H7 (cell line): ENCODE measurements at regions not wholly inside any gene's neighbourhood (a gene's known extent, or its start where the extent isn't known, plus 50 kb on each side); places are given as distances from the start of the nearest gene placed in this dataset.

ENCODE experiments used
- DNase-seq: peaks from one replicate; pipeline ENCODE4 v3.0.0; 2012
- H3K27me3 ChIP-seq: 2 replicates; pipeline ENCODE4 v1.6.0; 2011; ENCODE audit warnings: mild to moderate bottlenecking, low read length; ENCODE audit not compliant: control insufficient read depth, insufficient read depth
- H3K36me3 ChIP-seq: replicated peaks from 2 replicates; pipeline ENCODE4 v1.5.1; 2011; ENCODE audit warnings: low read length; ENCODE audit not compliant: control insufficient read depth, insufficient read depth
- H3K4me3 ChIP-seq: 2 replicates; pipeline ENCODE4 v1.5.1; 2011; ENCODE audit warnings: low read depth, mild to moderate bottlenecking, control low read depth, low read length, moderate library complexity; ENCODE audit not compliant: insufficient read depth

- Histone ChIP-seq H3K4me3 (no peak overlapping the region), H3K27me3 (no peaks in the 10 kb centered on the region), H3K36me3 (no peaks in the 10 kb centered on the region)
- DNase-seq = no peak
Observed at GRCh38 chr16:62965831-62966230, 929.6 kb upstream of the CDH8 start.

GRCh38 chr16:62963846-62964245 lies 927.6 kb upstream of the CDH8 start:
- DNase-seq = no peak
- Histone ChIP-seq H3K36me3 (no peaks in the 10 kb centered on the region), H3K27me3 (no peaks in the 10 kb centered on the region), H3K4me3 (no peak overlapping the region)

GRCh38 chr16:62955033-62955349 lies 918.8 kb upstream of the CDH8 start:
- H3K36me3 ChIP-seq = no peaks in the 10 kb centered on the region
- no peaks in the 10 kb centered on the region for H3K27me3 ChIP-seq
- no peak for DNase-seq
- no peak overlapping the region for H3K4me3 ChIP-seq

- peak; percentile 20 for DNase-seq
- Histone ChIP-seq H3K4me3 (no peak overlapping the region), H3K27me3 (no peaks in the 10 kb centered on the region), H3K36me3 (no peaks in the 10 kb centered on the region)
Observed at GRCh38 chr16:62954144-62955032, 918.1 kb upstream of the CDH8 start.

- Histone ChIP-seq H3K36me3 (no peaks in the 10 kb centered on the region), H3K27me3 (no peaks in the 10 kb centered on the region), H3K4me3 (no peak overlapping the region)
- DNase-seq = peak; percentile 4
Observed at GRCh38 chr16:62950351-62950750, 914.1 kb upstream of the CDH8 start.

- Histone ChIP-seq H3K36me3 (no peaks in the 10 kb centered on the region), H3K4me3 (no peak overlapping the region), H3K27me3 (no peaks in the 10 kb centered on the region)
- DNase-seq = no peak
Observed at GRCh38 chr16:62940569-62940968, 904.3 kb upstream of the CDH8 start.

- no peak for DNase-seq
- no peaks in the 10 kb centered on the region for H3K36me3 ChIP-seq
- H3K27me3 ChIP-seq = no peaks in the 10 kb centered on the region
- H3K4me3 ChIP-seq = no peak overlapping the region
Observed at GRCh38 chr16:62939687-62940086, 903.4 kb upstream of the CDH8 start.

- H3K27me3 ChIP-seq = no peaks in the 10 kb centered on the region
- H3K36me3 ChIP-seq = no peaks in the 10 kb centered on the region
- H3K4me3 ChIP-seq = no peak overlapping the region
- DNase-seq = no peak
Observed at GRCh38 chr16:62933929-62934328, 897.7 kb upstream of the CDH8 start.

- no peak for DNase-seq
- Histone ChIP-seq H3K36me3 (no peaks in the 10 kb centered on the region), H3K27me3 (no peaks in the 10 kb centered on the region), H3K4me3 (no peak overlapping the region)
Observed at GRCh38 chr16:62929593-62929992, 893.4 kb upstream of the CDH8 start.

GRCh38 chr16:62927122-62927521 lies 890.9 kb upstream of the CDH8 start:
- no peak for DNase-seq
- Histone ChIP-seq H3K27me3 (no peaks in the 10 kb centered on the region), H3K4me3 (no peak overlapping the region), H3K36me3 (no peaks in the 10 kb centered on the region)

GRCh38 chr16:62926121-62926801 lies 890.0 kb upstream of the CDH8 start:
- H3K4me3 ChIP-seq = no peak overlapping the region
- H3K27me3 ChIP-seq = no peaks in the 10 kb centered on the region
- no peak for DNase-seq
- H3K36me3 ChIP-seq = no peaks in the 10 kb centered on the region

- Histone ChIP-seq H3K36me3 (no peaks in the 10 kb centered on the region), H3K27me3 (no peaks in the 10 kb centered on the region), H3K4me3 (no peak overlapping the region)
- no peak for DNase-seq
Observed at GRCh38 chr16:62921904-62922303, 885.7 kb upstream of the CDH8 start.

- Histone ChIP-seq H3K36me3 (no peaks in the 10 kb centered on the region), H3K27me3 (no peaks in the 10 kb centered on the region), H3K4me3 (no peak overlapping the region)
- DNase-seq = no peak
Observed at GRCh38 chr16:62913924-62914323, 877.7 kb upstream of the CDH8 start.

GRCh38 chr16:62913333-62913732 lies 877.1 kb upstream of the CDH8 start:
- no peaks in the 10 kb centered on the region for H3K36me3 ChIP-seq
- no peaks in the 10 kb centered on the region for H3K27me3 ChIP-seq
- no peak for DNase-seq
- no peak overlapping the region for H3K4me3 ChIP-seq

GRCh38 chr16:62909597-62909996 lies 873.4 kb upstream of the CDH8 start:
- H3K36me3 ChIP-seq = no peaks in the 10 kb centered on the region
- no peaks in the 10 kb centered on the region for H3K27me3 ChIP-seq
- no peak overlapping the region for H3K4me3 ChIP-seq
- no peak for DNase-seq
